GM12872 (cell line): ENCODE measurements at regions not wholly inside any gene's neighbourhood (a gene's known extent, or its start where the extent isn't known, plus 50 kb on each side); places are given as distances from the start of the nearest gene placed in this dataset.

Experiments used
- TF ChIP-seq, protein P1 (sequence below): IDR thresholded peaks from 3 replicates; pipeline ENCODE4 v1.5.1; 2011; ENCODE audit warnings: low read depth, mild to moderate bottlenecking, low read length, moderate library complexity; ENCODE audit not compliant: insufficient read depth

DNA sequence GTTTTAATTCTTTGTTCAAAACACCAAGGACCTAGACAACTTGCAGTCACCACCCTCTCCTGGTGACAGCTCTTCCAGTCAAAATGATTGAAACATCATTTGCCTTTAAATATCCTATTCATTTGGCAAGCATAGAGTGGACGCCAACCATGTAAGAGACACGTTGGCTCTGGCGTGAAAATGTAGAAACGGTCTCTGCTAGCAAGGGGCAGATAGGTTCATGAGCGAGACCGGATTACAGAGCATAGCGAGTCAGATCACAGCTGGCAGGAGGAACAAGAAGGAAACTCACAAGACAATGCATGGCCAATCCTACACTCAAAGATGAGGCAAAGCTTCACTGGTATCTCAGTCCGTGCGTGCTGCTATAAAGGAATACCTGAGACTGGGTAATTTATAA, 759.5 kb downstream of the UQCRFS1 start:
- TF ChIP-seq, protein P1, sequence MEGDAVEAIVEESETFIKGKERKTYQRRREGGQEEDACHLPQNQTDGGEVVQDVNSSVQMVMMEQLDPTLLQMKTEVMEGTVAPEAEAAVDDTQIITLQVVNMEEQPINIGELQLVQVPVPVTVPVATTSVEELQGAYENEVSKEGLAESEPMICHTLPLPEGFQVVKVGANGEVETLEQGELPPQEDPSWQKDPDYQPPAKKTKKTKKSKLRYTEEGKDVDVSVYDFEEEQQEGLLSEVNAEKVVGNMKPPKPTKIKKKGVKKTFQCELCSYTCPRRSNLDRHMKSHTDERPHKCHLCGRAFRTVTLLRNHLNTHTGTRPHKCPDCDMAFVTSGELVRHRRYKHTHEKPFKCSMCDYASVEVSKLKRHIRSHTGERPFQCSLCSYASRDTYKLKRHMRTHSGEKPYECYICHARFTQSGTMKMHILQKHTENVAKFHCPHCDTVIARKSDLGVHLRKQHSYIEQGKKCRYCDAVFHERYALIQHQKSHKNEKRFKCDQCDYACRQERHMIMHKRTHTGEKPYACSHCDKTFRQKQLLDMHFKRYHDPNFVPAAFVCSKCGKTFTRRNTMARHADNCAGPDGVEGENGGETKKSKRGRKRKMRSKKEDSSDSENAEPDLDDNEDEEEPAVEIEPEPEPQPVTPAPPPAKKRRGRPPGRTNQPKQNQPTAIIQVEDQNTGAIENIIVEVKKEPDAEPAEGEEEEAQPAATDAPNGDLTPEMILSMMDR: no peak

DNA sequence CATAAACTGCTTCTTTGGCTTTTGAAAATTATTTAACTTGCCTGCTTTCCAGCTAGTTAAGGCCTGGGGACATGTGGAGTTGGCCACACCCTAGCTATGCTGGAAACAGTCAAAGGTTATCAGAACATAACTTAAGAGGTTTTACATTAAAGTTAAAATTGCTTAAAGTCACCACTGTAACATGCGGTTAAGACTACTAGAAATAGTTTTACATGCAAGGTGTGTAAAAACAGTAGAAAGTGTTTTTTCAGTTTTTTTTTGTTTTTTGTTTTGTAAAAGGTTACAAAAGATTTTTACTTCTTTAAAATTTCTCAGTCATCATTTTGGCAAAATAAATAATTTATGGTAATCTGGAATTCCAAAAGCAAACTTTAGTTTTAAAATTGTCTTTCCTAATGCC, 763.1 kb downstream of the UQCRFS1 start:
- TF ChIP-seq, protein P1: no peak

DNA sequence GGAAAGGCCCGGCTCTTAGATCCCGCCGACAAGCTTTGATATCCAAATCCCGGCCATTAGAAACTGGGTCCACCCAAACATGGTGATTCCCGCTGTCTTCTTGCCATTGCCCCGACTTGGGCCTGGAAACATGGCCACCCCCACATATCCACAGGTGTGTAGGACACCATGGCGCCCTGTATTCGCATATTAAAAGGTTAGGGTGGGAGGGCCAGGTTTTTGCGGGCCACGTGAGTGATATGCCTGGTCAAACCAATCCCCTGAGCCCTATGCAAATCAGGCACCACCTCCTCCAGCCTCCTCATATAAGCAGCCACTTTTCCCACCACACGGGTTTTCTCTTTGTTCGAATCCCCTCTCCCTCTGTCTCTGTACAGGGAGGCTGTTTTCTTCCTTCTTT, 766.4 kb downstream of the UQCRFS1 start:
- TF ChIP-seq, protein P1: no peak

DNA sequence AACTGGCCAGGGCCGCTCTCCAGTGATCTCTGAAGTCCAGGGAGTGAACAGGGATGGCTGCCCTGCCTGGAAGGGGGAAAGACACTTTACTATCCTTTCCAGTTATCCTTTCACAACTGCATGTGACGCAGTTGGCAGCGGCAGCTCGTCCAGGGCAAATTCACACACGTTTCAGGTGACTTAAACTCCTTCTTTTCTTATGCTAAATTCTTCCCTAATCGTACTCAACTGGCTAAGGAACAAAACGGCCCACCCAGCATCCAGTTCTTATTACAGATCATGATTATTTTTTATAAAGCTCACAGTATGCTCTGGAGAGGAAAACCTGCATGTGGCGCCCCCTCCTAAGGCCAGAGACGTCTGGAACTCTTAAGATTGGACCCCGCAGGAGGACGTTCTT, 767.1 kb downstream of the UQCRFS1 start:
- TF ChIP-seq, protein P1: no peak

DNA sequence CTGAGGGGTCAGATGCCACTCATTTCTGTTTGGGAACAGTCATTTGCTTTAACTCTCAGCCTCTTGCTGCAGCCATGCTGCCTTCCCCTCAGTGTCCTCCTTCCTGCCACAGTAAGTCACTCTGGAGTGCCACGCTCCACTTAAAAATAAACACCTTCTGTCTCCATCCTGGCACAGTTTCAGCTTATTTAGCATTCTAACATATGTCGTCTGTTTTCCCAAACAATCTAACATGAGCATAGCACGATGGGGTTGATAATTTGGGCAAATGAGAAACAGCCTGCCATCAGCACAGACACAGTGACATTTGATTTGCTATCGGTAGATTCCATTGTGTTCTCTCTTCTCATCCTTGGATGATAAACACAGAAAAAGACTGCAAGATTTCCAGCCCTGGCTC, 768.6 kb downstream of the UQCRFS1 start:
- TF ChIP-seq, protein P1: no peak

DNA sequence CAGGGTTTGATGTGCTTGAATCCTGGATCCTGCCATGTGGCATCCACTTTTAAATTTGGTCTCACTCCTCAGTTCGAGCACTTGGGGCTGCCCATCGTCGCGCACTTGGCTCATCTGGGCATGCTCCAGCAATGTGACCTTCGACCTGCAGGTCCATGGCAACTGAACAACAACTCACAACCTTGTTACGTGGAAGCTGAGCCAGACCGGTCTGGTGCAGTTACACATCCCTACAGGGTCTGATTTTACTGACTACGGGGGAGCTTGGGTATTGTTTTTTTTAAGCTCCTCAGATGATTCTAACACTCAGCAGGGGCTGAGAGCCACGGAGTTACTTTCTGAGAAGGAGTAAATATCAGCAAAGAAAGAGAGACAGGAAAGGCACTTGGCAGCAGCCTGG, 769.6 kb downstream of the UQCRFS1 start:
- TF ChIP-seq, protein P1: no peak

DNA sequence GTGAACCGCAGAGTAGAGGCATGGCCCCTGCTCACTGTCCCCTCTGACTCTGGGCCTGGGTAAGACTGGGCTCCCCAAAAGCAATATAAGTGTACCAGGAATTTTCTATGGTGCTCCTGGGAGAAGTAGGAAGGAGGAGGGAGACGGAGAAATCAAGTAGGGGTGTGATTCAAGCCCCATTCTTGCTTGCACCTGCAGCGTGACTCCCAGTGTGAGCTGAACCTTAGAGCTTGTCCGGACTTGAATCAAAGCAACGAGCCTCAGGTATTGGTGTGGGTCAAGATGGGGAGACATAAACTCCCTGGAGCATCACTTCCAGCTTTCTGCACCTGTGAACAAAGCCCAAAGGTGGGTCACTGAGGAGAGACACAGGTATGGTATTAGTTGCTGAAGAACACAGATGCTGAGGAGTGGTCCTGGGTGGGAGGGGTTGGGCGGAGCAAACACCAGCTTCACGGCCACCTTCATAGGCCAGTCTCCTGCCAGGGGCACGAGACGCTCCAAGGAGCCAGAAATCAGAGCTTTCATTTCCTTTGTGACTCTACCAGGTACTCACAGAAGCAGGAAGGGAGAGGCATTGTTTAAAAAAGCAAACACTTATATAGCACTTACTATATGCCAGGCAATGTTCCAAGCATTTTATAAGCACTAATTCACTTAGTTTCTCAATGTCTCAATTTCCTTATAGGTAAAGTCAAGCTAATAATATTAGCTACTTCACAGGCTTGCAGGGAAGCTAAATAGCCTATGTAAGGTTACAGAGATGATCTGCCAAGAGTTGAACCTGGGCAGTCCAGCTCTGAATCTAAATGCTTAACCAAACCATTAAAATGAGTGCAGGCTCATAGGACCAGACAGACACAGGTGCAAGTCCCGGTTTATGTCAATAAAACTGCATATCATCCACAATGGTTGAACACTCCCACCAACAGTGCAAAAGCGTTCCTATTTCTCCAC, 775.3 kb downstream of the UQCRFS1 start:
- TF ChIP-seq, protein P1: no peak
